ENCODE measurements at regions not wholly inside any gene's neighbourhood (a gene's known extent, or its start where the extent isn't known, plus 50 kb on each side); places are given as distances from the start of the nearest gene placed in this dataset.
"Not testable (repeated sequence)": the region's sequence is repeated elsewhere in the genome, so short reads cannot be mapped to it uniquely, and the experiment has no call there.

GRCh38 chr16:48003206-48003907 is 152.4 kb downstream of the ABCC12 start:
- DNase-seq (ENCODE audit: low spot score) = no peak

- DNase-seq (ENCODE audit: low spot score) = no peak
These were observed 154.4 kb downstream of the ABCC12 start for GRCh38 chr16:48001324-48001895.

- no peak for DNase-seq (ENCODE audit: low spot score)
These were observed 155.2 kb downstream of the ABCC12 start for GRCh38 chr16:48000622-48001021.

DNA sequence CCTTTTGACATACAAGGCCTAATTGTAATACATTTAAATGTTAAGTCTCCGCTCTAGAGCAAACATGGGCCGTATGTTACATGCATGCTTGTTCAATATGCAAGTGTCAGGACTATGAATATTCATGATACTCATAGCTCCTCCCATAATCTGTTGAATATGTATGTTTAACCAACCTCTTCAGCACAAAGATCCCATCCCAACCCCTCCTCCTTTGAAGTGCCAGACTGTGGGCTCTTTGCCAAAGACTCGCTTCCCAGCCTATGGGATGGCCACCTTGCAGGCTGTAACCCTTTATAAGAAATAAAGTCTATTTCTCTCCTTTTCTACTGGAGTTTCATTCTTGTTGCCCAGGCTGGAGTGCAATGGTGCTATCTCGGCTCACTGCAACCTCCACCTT is 156.2 kb downstream of the ABCC12 start:
- no peak for DNase-seq (ENCODE audit: low spot score)

DNA sequence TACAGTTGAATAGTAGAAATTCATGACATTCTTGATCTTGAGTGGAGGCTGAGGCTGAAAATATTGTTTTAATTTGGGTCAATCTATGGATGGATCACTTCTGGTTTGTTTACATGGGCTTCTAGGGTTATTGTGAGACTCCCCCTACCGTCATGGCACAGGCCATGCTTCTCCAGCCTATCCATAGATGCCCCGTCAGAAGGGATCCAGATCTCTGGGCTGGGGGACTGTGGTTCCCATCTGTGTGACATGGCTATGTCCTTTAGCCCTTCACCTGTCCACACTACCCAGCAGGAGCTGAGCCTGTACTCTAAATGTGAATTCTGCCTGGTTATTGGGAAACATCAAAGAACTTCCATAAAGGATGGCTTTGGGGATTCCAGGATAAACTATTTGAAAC is 160.4 kb downstream of the ABCC12 start:
- no peak for DNase-seq (ENCODE audit: low spot score)

GRCh38 chr16:47991491-47991890 is 164.3 kb downstream of the ABCC12 start:
- no peak for DNase-seq (ENCODE audit: low spot score)

GRCh38 chr16:47990676-47991075 is 165.1 kb downstream of the ABCC12 start:
- DNase-seq (ENCODE audit: low spot score) = no peak

DNA sequence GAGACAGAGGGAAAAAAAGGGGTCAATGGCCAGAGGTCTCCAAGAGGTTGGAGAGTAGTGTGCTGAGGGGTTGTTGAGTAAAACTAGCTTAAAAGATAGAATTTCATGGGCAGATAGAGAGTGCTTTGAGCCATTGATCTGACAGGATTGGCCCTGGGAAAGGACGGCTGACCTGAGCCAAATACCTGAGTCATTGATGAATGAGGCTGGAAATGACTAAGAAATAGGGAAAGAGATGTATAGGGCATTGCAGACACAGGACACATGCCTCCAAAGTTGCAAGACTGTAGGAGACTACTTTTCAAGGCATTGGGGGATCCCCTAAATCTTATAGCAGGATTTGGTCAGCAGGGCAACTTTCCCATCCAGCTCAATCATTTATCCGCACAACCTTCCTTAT is 168.7 kb downstream of the ABCC12 start:
- no peak for DNase-seq (ENCODE audit: low spot score)

DNA sequence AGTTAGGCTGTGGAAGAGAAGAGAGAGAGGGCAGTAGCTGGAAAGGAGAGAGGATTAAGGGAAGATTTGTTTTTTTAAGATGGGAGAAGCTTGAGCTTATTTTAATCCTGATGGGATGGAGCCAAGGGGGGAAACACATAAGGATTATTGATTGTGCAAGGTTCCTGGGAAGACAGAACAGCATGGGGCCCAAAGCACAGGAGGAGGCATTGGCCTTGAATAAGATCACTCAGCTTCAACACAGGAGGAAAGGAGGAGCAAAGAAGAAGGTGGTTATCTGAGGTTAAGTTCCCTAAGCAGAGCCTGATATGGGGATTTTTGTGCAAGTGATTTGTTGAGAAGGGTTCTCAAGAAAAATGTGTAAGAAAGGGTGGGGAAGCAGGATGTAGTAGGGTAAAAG is 169.8 kb downstream of the ABCC12 start:
- DNase-seq (ENCODE audit: low spot score) = no peak

GRCh38 chr16:47984669-47985068 is 171.1 kb downstream of the ABCC12 start:
- DNase-seq (ENCODE audit: low spot score) = no peak

DNA sequence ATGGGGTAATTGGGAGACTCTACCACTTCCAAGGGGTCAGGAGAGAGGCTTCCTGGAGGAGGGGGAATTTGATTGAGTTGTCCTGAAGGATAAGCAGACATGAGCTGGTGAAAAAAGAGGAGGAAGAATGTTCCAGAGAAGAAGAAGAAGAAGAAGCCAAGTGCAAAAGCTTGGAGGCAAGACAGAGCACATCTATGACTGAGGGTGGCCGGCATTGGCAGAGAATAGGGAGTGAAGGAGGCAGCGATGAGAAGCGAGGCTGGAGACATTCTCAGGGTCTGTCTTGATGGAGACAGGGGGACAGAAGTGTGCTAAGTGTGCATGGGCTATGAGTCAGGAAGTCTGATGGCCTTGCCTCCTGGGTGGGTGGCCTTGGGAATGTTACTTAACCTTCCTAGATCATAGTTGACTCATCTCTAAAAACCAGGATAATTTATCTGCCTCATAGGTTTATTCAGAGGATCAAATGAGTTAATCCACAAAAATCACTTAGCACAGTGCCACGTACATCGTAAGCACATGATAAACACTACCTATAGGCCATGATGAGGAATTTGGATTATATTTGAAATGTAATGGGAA is 171.7 kb downstream of the ABCC12 start:
- no peak for DNase-seq (ENCODE audit: low spot score)

DNA sequence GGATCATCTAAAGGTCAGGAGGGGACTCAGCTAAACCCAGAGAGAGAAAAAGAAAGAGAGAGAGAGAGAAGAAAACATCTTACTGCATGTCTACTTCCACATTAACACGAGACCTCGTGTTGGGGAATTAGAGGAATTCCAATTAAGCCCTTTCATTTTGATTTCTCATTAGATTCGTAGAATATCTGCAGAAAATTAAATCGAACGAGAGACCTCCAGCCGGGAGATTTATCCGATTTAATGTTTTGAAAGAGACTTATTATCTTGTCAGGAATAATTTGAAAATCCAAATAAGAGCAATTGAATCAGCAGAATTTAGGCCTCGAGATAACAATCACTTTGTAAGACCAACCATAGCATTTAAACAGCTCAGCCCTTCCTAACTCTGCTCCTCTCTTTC is 175.6 kb downstream of the ABCC12 start:
- DNase-seq (ENCODE audit: low spot score) = no peak

DNA sequence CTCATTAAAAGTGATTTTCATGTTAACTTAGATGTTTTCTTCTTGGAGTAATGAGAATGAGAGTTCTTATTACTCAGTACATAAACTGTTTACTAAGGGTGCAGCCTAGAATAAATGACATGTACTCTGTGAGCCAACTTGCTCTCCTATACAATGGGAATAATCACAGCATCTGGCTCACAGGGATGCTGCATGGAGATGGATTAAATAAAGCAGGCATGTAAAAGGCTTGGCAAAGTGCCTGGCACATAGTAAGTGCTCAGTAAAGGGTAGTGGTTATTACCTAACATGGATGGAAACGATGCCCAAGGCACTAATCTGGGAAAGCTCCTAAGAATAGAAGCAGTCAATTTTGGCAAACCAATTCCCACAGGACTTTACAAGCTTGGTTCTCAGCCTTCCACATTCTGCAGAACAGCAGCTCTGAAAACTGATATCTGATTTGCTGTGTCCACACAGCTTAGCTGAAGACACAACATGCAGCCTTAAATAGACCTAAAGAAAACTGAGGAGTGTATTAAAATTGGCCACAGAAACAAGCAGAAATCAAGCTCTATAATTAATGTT is 176.1 kb downstream of the ABCC12 start:
- no peak for DNase-seq (ENCODE audit: low spot score)

DNA sequence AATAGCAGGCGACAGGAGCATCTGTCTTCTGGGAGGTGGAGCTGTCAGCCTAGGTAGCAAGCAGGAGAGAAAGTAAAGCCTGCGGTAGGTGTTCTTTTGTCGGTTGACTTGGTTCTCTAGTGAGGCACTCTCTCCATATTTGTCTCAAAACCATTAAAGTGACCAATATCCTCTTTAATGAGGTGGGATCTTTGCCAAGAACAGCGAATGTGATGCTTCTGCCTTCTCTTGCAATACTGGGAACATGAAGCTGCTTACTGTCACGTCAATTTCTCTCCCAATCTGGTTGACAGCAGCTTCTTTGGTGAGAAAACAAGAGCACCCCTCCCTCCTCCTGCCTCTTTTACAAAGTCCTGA is 176.7 kb downstream of the ABCC12 start:
- no peak for DNase-seq (ENCODE audit: low spot score)

GRCh38 chr16:47978491-47979163 is 177.2 kb downstream of the ABCC12 start:
- no peak for DNase-seq (ENCODE audit: low spot score)

- no peak for DNase-seq (ENCODE audit: low spot score)
These were observed 178.0 kb downstream of the ABCC12 start for GRCh38 chr16:47977802-47978201.

DNA sequence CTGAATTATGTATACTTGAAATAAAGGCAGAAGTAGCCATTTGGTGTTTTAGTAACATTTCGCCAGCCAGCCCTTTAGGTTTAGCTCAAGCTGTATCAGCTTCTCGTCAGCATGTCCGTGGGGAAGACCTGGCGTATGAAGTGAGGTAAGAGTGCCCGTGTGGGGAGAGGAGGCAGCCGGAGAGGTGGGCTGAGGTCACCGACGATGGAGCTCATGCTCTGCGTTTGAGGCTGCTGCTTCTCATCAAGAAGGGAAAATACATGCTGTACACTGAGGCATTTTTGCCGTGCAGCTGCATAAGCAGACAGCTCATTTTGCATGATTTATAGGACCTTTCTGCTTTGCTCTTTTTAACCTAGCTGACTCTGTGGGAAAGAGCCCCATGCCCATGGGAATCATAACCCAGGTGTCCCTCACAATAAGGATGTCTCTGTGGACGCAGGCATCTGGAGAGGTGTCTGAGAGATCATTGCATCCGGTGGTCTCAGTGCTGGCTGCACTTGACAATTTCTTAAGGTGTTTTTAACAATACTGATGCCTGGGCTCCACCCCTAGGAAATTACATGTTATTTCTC is 179.1 kb downstream of the ABCC12 start:
- no peak for DNase-seq (ENCODE audit: low spot score)

DNA sequence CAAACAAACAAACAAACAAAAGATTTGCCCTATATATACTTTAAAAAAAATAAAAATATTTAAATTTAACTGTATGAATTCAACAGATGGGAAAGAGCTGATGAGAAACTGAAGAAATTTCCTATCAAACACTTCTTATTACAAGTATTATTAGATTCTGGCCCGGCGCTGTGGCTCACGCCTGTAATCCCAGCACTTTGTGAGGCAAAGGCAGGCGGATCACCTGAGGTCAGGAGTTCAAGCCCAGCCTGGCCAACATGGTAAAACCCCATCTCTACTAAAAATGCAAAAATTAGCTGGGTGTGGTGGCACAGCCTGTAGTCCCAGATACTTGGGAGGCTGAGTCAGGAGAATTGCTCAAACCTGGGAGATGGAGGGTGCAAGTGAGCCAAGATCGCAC is 180.8 kb downstream of the ABCC12 start:
- not testable (repeated sequence) for DNase-seq (ENCODE audit: low spot score)

DNA sequence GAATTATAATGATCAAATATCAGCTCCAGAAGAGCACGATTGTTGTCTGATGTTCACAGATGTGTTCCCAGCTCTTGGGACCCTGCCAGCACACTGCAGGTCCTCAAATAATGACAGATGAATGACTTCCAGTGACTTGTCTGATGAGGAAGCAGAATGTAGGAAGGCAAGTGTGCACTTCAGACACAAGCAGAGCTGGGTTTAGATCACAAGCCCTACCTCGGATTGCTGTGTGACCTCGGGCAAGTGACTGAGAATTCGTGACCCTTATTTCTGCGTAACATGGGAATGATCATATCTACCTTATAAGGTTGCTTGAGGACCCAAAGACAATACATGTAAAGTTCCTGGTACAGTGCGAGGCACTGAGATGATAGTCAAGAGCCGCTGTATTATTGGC is 182.2 kb downstream of the ABCC12 start:
- DNase-seq (ENCODE audit: low spot score) = no peak

- no peak for DNase-seq (ENCODE audit: low spot score)
These were observed 183.4 kb downstream of the ABCC12 start for GRCh38 chr16:47972246-47972985.

DNA sequence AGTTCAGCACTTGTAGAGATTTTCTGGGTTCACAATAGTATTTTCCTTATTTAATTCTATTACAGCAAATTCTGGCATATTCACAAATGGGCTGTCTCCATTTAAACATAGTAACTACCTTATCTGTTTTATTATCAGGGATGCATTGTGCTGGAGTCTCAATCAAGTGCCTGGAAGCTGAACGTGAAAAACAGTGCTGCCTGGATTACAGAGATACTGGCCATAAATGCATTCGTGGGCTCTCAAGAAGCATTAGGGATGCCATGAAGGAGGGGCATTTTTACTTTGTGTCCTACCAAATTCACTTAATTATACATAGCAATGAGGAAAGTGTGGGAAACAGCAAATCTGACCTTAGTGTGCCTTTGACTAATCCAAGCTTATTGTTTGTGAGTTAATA is 184.6 kb downstream of the ABCC12 start:
- DNase-seq (ENCODE audit: low spot score) = no peak
